ENCODE measurements at regions not wholly inside any gene's neighbourhood (a gene's known extent, or its start where the extent isn't known, plus 50 kb on each side); places are given as distances from the start of the nearest gene placed in this dataset.

DNA sequence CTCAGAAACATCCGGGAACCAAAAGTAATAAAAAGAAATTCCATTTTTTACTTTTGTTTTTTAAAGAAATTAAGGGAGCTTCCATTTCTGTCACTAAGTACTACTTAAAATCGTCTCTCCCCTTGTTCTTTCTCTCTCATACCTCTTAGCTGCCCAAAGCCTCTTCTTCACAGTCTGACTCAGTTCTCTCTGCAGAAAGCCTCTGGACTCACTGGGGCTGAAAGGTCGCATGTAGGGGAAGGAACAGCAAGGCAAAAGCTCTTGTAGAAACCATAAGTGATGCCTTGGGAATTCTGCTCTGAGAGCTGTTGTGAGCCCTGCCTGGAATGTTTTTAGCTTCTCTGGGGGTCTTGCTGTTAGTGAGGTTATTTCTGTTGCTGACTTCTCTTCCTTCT, 100.8 kb upstream of the RANBP3L start:
- TF ChIP-seq EZH2 (IDR thresholded peaks at IDR 0.05; ENCODE audit: insufficient read depth, poor library complexity, severe bottlenecking): no peak
- no peak for TF ChIP-seq EZH2phosphoT487 (IDR thresholded peaks at IDR 0.05; ENCODE audit: insufficient read depth, low read depth)
